Left forelimb (tissue), 1 donor: ENCODE measurements at regions not wholly inside any gene's neighbourhood (a gene's known extent, or its start where the extent isn't known, plus 50 kb on each side); places are given as distances from the start of the nearest gene placed in this dataset.

Experiments
- DNase-seq: peaks from one replicate; pipeline ENCODE4 v3.0.0-alpha.2; 2018; ENCODE audit warnings: low spot score

DNA sequence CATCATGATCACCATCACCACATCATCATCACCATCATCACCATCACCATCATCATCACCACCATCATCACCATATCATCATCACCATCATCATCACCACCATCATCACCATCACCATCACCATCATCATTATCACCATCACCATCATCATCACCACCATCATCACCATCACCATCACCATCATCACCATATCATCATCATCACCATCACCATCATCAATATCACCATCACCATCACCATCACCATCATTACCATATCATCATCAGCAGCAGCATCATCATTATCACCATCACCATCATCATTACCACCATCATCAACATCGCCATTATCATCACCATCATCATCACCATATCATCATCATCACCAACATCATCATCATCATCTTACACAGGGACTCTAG, 351.1 kb downstream of the MIAT start:
- no peak for DNase-seq

DNA sequence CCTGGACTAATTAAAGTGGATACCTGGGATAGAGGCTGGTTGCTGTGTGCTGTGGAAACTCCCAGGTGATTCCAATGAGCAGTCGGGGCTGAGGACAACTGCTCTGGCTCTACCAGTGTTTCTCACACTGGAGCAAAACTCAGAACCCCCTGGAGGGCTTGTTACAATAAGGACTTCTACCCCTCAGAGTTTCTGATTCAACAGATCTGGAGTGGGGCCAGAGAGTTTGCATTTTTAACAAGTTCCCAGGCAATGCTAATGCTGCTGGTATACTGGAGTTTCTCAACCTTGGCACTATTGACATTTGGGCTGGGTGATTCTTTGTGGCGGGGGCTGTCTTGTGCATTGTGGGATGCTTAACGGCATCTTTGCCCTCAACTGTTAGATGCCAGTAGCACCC, 353.7 kb downstream of the MIAT start:
- DNase-seq, result no peak

DNA sequence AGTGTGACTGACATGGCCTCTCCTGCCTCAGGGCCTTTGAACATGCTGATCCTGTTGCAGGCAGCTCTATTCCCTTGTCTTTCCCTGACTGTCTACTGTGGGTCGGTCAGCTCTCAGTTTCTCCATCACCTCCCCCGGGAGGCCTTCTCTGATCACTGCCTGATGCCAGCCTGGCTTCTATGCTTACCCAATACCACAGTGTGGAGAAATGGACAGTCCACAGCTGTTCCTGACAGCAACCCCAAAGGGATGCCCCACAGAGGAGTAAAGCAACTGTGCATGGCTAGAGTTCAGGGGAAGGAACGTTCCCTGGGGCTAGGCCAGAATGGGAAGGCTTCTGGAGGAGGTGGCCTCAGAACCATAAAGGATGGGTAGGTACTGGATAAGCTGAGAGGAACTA, 354.3 kb downstream of the MIAT start:
- DNase-seq, result no peak

DNA sequence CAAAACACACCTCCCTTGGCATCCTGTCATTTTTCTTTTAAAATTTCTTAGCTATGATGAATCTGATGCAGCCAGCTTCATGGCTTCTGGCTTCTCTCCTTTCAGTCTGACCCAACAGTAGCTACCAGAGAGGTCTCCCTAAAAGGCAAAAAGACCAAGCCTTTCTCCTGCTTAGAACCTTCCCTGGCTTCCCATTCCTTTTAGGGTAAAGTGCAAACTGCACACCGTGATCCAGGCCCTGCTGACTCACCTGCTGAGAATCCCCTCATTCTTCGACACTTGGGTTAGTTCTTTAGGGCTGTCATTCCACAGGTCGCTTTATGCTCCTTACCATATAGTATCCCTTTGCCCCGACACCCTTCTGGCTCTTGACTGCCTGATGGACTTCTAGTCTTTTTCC, 362.4 kb downstream of the MIAT start:
- no peak for DNase-seq

DNA sequence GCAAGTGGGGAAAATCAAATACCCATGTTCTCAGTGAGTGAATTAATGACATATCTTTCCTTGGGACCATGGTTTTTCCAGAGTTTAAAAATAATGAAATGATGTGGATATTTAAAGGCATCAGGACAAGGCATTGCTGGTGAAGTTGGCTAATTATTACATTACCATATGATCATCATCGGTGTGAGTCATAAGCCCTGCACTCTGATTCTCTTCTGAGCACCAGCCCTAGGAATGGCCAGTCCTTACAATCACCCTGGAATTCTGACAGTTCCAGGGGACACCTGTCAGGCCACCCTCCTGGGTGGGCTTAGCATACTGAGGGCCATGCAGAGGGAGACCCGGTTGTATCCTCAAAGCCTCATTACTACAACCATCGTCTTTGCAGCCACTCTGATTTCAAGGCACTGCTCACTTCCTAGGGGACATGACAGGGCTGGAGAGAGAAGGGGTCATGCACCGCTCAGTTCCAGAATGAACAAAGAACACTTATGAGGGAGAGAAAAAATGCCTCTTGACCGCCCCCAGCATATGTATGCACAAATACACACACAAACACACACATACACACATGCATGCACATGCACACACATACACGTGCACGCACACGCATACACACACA, 365.0 kb downstream of the MIAT start:
- no peak for DNase-seq

DNA sequence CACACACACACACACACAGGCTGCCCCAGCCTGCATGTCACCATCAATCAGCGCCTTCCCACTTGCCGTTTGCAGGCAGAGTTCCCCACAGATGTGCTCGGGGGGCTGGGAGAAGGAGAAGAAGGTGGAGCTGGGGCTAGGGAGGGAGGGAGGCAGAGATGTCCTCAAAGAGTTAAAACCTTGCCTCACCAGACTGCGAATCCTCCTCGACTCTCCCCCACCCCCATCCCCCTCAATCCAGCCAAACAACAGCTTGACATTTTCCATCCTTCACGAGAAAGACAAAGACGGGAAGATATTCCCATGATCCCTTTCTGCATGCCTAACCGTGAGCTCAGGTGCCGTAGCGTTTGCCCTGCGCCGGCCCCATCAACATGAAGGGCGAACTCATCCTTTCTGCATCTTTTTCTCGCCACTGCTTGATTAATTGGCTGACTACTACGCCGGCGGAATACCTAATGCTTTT, 365.5 kb downstream of the MIAT start:
- DNase-seq, result no peak

DNA sequence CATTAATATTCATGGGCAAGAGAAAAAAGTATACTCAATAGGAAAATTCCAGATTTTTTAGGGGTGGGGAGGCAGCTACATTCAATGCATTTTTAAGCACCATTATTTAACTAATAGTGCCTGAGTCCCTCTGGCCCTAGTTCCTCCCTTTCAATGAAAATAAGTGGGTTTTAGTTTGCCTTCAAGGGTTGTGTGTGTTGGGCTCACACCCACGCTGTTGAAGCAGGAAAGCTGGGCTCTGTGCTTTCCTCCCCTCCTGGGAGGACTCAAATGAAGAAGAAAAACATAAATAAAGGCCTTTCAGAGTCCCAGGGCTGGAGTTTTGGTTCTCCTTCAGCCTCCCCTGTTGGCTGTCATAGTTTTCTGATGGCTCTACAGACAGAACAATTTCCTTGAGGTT, 366.2 kb downstream of the MIAT start:
- DNase-seq, result no peak

DNA sequence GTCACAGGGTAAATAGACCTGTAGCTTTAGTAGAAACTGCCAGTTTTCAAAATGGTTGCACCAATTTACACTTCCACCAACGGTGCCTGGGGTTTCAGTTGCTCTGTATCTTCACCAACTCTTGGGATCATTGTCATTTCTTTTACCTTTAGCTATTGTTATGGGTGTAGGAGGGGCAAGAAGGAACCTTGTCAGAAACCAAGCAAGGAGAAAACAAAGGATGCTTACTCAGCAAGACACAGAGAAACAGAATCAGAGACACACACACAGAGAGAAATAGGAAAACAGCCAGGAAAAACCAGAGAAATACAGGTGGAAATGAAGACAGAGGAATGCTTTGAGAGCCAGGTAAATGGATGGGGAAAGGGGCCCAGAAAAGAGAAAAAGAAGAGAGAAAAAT, 367.6 kb downstream of the MIAT start:
- no peak for DNase-seq

DNA sequence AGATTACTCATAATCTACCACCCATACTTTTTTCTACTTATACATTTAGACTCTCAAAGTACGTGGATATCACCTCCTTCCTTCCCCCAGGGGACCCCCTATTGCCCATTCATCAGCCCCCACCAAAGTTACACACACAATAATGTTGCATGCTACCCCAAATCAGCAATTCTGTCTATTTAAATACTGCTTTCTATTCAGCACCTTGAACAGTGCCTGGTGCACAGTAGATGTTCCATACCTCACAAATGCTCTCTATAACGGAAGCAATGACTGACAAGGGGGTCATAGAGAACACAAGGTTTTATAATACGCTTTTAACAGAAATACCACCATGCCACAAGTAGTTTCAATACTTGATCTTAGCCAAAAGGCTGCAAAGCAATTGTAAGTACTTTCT, 370.7 kb downstream of the MIAT start:
- no peak for DNase-seq

DNA sequence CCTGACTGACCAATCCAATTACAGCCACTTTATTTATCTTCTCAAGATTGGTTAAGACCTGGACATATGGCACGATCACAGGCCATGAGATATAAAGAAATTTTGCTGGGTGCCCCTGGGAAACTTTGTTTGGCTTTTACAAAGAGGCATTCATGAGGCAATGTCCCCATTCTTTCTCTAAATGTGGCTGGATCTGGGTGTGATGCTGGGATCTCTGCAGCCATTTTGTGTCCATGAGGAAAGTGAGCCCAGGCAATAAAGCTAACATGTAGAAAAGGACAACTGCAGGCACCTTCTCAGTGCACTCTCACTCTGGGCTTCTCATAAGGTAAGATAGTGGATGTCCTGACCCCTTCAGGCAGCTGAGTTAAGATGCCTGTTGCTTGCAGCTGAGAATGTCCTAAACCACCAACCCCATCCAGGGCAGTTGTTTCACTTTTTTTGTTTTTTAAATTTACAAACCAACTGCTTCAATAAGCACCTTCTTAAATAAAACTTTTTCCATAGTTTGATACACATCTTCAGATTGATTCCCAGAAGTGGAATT, 372.3 kb downstream of the MIAT start:
- DNase-seq, result no peak

DNA sequence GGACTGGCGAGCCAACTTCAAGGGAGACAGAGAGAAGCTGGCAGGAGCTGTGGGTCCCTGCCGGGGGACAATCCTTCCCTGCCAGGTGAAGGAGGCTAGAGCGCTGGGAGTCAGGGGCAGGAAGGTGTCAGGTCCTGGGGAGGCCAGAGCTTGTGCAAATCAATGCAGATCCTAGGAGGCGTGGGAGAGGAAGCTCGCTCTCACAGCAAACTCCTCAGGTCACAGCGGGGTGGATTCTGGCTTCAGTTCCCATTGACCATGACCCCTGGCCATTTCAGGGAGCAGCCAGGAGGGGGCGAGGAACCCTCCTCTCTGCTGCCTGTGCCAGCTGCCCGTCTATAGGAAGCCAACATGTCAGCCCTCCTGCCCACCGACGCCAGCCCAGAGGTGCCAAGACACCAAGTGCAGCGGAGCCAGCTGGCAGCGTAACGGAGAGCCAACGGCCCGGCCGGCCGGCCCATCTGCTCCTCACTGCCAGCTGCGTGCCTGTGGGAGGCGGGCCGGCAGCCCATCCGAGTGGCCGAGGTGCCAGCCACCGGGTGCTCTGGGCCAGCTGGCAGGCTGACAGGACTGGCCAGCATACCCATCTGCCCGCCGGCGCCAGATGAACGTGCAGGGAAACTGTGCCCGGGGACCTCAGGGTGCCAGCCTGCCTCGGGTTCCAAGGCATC, 374.8 kb downstream of the MIAT start:
- DNase-seq, result peak; percentile 74

DNA sequence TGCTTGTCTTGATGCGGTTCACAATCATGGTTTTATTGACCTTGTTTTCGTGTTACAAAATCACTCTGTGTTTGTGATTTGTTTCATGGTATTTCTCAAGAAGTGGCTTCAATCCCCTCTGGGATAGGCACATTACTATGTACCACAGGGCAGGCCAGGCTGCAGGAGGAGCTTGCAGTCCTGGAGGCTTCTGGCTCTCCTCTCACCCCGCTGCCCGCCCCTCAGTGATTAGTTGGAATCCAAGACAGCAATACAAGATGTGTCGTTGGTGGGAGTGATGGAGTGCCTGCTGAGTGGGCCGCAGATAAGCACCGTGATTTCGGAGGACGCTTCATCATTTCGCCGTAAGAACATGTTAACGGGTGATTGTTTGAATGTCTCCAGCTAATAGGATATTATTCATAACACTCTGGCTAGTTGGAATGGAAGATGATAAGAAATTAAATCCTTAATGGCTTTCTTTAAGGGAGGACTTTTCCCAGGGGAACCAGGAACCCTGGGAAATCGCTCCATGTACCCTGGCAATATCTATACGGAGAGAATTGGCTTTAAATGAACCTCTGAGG, 384.4 kb downstream of the MIAT start:
- no peak for DNase-seq

DNA sequence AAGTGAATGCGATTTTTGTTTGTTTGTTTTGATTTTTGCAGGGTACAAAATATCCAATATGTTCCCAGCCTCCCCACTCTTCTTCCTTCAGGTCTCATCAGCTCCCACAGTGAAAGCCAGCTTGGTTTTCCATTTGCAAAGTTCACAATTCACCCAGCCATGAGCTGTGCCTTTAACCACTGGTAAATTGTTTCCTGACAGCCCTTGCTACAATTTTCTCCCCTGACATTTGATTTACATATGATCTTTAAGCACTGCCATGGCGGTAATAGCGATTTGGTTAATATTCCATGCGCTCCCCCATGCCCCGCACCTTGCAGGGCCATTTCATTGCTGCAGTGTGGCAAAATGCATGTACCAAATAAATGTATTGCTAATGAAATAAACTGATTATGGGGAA, 385.9 kb downstream of the MIAT start:
- no peak for DNase-seq

DNA sequence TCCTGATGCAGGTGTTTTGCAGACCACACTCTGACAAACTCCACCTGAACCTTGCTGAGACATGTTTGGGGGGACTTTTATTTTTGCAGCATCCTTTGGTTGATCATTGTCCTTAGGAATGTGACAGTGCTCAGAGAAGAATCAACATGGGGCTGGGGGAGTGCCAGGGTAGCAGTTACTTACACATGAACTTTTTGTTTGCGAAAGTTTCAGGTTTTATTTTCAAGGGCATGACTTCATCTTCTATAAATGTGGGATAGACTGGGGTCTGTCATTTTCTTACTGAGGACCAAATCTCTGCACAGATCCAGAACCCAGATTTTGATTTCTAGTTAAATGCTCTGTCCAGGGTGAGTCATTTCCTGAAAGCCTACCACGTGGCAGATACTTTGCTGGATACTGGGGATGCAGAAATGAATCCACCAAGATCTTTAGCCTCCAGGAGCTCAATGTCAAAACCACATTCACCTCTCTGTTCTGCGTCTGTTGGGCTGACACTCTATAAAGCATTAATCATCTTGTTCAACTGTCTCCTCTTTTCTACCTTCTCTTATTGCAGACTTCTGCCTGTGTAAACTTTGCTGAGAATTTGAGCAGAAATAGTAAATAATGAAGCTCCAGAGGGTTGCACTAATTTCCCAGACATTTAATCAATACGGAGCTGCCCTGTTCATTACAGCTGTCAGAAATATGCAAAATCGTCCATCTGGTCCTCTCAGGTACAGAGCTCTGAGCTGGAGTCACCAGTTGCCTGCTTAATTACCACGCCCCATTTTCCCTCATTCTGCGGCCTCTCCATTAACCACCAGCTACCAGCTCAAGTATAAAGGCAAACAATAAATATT, 387.9 kb downstream of the MIAT start:
- DNase-seq, result no peak

DNA sequence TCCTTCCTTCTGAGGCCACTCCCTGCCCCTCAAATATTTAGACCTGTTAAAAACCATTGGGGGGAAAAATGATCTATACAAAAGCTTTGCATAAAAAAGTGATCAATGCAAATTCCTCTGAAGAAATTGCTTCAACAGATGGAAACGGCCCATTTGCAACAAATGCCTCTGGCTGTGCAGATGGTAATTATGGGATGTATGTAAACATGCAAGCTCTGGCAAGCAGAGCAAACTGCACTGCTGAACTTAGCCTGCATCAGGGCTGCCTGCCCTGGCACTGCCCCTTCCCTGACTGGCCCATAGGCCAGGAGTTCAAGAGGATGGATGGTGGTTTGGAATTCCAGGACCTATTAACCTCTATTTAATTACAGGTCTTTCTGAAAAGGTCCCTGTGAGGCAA, 388.7 kb downstream of the MIAT start:
- no peak for DNase-seq

DNA sequence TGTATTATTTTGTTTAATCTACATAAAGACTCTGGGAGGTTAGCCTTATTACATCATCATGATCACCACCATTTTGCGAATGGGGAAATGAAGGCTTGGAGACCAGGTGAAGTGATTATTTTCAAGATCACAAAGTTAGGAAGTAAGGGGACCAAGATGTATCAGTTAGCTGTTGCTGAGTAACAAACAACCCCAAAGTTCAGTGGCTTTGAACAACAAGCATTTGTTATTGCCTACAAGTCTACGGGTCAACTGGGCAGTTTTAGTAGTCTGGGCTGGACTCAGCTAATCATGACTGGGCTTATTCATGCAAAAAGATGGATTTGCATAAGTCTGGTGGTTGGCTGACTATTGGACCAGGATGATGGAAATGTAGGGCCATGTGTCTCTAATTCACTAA, 389.2 kb downstream of the MIAT start:
- DNase-seq, result no peak

DNA sequence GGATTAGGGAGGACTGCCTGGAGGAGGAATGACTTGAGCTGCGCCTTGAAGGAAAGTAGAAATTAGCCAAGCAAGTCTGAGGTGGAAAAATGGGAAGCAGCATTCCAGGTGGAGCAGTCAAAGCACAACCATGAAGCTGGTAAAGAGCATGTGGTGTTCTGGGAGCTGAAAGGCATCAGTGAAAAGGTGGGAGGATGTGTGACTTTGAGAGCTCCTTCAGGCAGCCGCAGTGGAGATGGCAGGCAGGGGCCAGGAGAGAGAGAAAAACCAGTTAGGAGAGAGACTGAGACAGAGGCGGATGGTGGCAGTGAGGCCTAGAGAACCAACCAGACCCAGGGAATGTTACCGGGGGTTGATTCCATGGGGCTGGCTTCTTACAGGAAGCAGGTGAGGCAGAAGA, 393.4 kb downstream of the MIAT start:
- no peak for DNase-seq

DNA sequence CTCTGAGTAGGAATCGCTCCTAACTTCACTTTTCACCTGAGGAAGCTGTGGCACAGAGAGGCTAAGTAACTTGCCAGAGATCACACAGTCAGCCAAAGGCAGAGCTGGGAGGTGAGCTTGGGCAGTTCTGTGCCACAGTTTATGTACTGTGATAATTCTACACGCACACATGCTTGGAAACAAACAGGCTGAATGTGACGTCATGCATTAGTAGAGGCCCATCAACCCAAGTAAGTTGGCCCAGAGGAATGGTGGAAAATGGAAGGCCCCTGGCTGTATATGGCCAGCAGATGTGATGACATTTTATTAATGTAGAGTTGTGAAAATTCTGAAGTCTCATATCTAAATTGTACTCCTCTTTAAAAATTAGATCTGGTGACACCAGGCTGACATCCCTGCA, 394.0 kb downstream of the MIAT start:
- DNase-seq, result no peak

DNA sequence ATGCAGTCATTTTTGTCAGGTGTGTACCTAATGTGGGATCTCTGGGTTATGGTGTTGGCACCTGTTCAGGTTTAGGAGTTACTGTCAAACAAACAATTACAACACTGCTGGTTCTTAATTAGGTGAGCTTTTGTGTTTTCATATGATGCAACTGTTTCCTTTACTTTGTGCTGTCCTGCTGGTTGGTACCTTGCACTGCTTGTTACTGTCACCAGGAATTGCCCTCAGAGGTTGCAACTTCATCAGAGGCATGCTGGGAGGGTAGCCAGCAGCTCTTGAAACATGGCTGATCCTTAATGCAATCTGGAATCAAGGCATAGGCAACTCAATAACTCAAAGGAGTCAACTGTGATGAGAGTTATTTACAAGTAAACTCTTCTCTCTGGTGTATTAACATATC, 400.3 kb downstream of the MIAT start:
- DNase-seq, result no peak

DNA sequence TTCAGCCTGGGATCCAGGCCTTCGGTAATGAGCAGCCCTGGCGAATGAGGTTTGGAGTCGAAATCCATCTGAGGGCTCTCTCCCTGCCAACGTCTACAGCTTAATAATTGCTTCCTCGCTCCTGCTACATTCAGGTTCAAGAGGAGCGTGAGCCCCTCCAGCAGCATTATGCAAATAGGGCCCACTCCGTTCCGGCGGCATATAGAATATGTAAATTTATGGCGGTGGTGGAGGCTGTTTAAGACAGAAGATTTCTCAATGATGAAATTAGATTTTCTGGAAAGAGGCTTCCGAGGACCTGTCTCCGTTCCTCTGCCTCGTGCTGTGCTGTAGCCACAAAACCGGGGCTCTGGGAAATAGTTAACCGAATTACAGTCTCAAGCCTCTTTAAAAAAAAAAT, 402.8 kb downstream of the MIAT start:
- DNase-seq, result no peak

DNA sequence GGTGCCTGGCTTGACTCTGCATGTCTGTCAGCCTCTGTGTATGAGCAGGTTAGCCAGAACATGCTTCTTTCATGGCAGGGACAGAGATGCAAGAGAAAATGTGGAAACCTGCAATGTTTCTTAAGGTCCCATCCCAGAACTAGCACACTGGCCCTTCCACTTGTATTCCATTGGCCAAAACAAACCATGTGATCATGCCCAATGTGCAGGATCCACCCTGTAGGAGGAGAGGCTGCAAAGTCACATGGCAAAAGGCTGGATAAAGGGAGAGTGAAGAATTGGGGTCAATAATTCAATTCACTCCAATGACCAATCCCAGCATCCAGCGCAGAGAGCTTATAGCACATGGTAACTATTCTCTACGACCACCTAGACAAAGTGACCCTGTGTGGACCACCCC, 405.5 kb downstream of the MIAT start:
- DNase-seq, result no peak

DNA sequence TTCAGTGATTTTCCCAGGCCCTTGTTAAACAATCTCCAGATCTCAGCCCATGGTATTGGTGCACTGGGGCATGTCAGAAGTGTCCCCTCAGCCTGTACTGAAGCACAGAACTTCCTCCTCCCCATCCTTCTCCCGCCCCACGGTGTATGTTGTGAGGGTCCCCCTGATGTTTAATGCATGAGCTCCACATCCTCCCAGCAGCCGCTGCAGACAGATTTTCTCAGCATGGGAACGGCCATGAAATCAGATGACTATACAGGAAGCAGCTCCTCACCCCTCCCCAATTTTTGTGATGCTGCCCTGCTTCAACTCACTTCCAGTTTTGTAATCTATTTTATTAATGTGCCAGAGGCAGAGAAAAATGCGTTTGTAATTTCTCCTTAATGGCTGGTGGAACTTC, 406.0 kb downstream of the MIAT start:
- no peak for DNase-seq

DNA sequence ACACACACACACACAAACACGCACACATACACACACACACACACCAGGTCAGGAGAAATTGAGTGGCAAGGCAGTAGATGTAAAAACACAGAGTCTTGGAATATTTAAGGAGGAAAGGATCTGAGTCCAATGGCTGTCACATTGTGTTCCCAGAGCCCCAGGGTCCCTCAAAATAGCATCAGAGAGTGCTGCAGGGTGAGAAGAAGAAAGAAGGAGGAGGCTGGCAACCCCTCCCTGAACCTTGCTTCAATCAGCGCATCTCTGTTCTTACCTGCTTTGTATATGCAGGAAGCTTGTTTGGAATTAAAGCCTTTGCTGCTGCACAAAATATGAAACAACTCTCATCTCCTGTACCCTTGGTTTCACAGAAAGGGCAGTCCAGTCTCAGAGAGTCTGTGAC, 406.5 kb downstream of the MIAT start:
- no peak for DNase-seq
